ENCODE measurements at regions not wholly inside any gene's neighbourhood (a gene's known extent, or its start where the extent isn't known, plus 50 kb on each side); places are given as distances from the start of the nearest gene placed in this dataset.
A peak's percentile ranks its signal among the peaks of the same experiment; 100 is the strongest.

GRCh38 chr12:127165567-127166392 lies 1101.2 kb upstream of the TMEM132C start (continued):
- TF ChIP-seq EZH2 (IDR thresholded peaks at IDR 0.05; ENCODE audit: low read depth, low read length, severe bottlenecking): no peak
- TF ChIP-seq SAP30 (IDR thresholded peaks at IDR 0.05; ENCODE audit: insufficient read depth, insufficient replicate concordance, low read length): no peak
- TF ChIP-seq SIX5 (IDR thresholded peaks at IDR 0.05; ENCODE audit: low read depth, low read length): no peak
- no peak for TF ChIP-seq CBX8 (IDR thresholded peaks at IDR 0.05; ENCODE audit: borderline replicate concordance, low read depth, low read length)
- no peak for TF ChIP-seq JUND (IDR thresholded peaks at IDR 0.05; ENCODE audit: low read length)
- TF ChIP-seq CREB1 (IDR thresholded peaks at IDR 0.05): no peak
- TF ChIP-seq ATF3 (IDR thresholded peaks at IDR 0.05; ENCODE audit: insufficient read depth, low read depth, low read length): no peak
- no peak for TF ChIP-seq ZNF274 (IDR thresholded peaks at IDR 0.05; ENCODE audit: borderline replicate concordance, extremely low read depth, low read length)
- no peak for TF ChIP-seq RNF2 (IDR thresholded peaks at IDR 0.05; ENCODE audit: borderline replicate concordance, low read depth, low read length, missing control alignments, poor library complexity, severe bottlenecking)
- no peak for TF ChIP-seq TAF7 (optimal IDR thresholded peaks at IDR 0.05; ENCODE audit: borderline replicate concordance, low read depth, low read length)
- no peak for TF ChIP-seq YY1 (IDR thresholded peaks at IDR 0.05; ENCODE audit: low read depth, low read length)
- TF ChIP-seq EP300 (IDR thresholded peaks at IDR 0.05; ENCODE audit: borderline replicate concordance in 1 of 2, low read depth in 2 of 2, low read length in 2 of 2): no peak
- TF ChIP-seq NANOG (IDR thresholded peaks at IDR 0.05; ENCODE audit: insufficient read depth, low read depth, low read length, poor library complexity, severe bottlenecking): no peak
- TF ChIP-seq, protein P1, sequence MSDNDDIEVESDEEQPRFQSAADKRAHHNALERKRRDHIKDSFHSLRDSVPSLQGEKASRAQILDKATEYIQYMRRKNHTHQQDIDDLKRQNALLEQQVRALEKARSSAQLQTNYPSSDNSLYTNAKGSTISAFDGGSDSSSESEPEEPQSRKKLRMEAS (IDR thresholded peaks at IDR 0.05): no peak
- TF ChIP-seq PHF8 (conservative IDR thresholded peaks at IDR 0.05; ENCODE audit: low read depth, low read length): 0 out of 2 replicates have a peak, but pooled peaks have one; percentile 31
- TF ChIP-seq SP1 (IDR thresholded peaks at IDR 0.05; ENCODE audit: low read depth, low read length): no peak
